A673 (cell line): ENCODE measurements at regions not wholly inside any gene's neighbourhood (a gene's known extent, or its start where the extent isn't known, plus 50 kb on each side); places are given as distances from the start of the nearest gene placed in this dataset.
"Not testable (repeated sequence)": the region's sequence is repeated elsewhere in the genome, so short reads cannot be mapped to it uniquely, and the experiment has no call there.

Source experiments
- BruUV-seq: library from RNA; stranded (reverse); fragments of 400-500 nt; replicated peaks from 2 replicates; lab custom pipeline; 2021; lab: Mats Ljungman, UMichigan
- CTCF ChIA-PET: fragments of 300-600 bp; sonication (Branson Sonifier 250); formaldehyde crosslinking; loops from one replicate; lab custom pipeline; 2022; ENCODE audit warnings: antibody characterized with exemption; lab: Charles Lee
- POLR2A ChIA-PET: fragments of 300-600 bp; sonication (Branson Sonifier 250); formaldehyde crosslinking; loops from one replicate; lab custom pipeline; 2022; ENCODE audit warnings: antibody characterized with exemption; ENCODE audit not compliant: low non-redundant PET; lab: Charles Lee
- DNase-seq: peaks from one replicate; pipeline ENCODE4 v3.0.0-alpha.2; 2015; ENCODE audit warnings: low spot score
- H3K27ac ChIP-seq: fragments of 200-600 bp; sonication (generic); 2 replicates; pipeline ENCODE4 v1.5.1; 2016; ENCODE audit warnings: mixed run types, low read depth, mild to moderate bottlenecking, mixed read lengths, antibody characterized with exemption, low read length; ENCODE audit not compliant: poor library complexity, severe bottlenecking
- H3K27me3 ChIP-seq: fragments of 200-600 bp; sonication (generic); replicated peaks from 2 replicates; pipeline ENCODE4 v1.6.1; 2017; ENCODE audit warnings: mixed run types, low read depth, mild to moderate bottlenecking, mixed read lengths, antibody characterized with exemption, low read length; ENCODE audit not compliant: insufficient read depth, poor library complexity
- H3K36me3 ChIP-seq: fragments of 200-600 bp; sonication (generic); 2 replicates; pipeline ENCODE4 v1.6.1; 2016; ENCODE audit warnings: mixed run types, mild to moderate bottlenecking, mixed read lengths, antibody characterized with exemption, low read length; ENCODE audit not compliant: insufficient read depth, poor library complexity, severe bottlenecking
- H3K4me1 ChIP-seq: fragments of 200-600 bp; sonication (generic); 2 replicates; pipeline ENCODE4 v1.6.1; 2017; ENCODE audit warnings: mixed run types, mild to moderate bottlenecking, mixed read lengths, antibody characterized with exemption, low read length; ENCODE audit not compliant: insufficient read depth, poor library complexity, severe bottlenecking
- H3K4me3 ChIP-seq: fragments of 200-600 bp; sonication (generic); 2 replicates; pipeline ENCODE4 v1.5.1; 2016; ENCODE audit warnings: low read depth, mixed run types, mild to moderate bottlenecking, mixed read lengths, low read length; ENCODE audit not compliant: poor library complexity, severe bottlenecking
- H3K9me3 ChIP-seq: fragments of 200-600 bp; sonication (generic); 2 replicates; pipeline ENCODE4 v1.6.1; 2016; ENCODE audit warnings: mixed run types, low read depth, mild to moderate bottlenecking, mixed read lengths, antibody characterized with exemption, low read length; ENCODE audit not compliant: poor library complexity, severe bottlenecking
- EZH2 ChIP-seq: fragments of 200-600 bp; sonication (generic); IDR thresholded peaks from 2 replicates; pipeline ENCODE4 v1.6.1; 2017; ENCODE audit warnings: borderline replicate concordance, low read depth, mild to moderate bottlenecking, mixed read lengths, antibody characterized with exemption, low read length; ENCODE audit not compliant: poor library complexity, severe bottlenecking
- intact Hi-C: fragments of 100-400 bp; cut with micrococcal nuclease; formaldehyde crosslinking; loops from one replicate; pipeline ENCODE4 v1.10.0; 2022; ENCODE audit not compliant: unreplicated experiment
- TF ChIP-seq, protein P1 (sequence below): fragments of 300-800, 200-600 bp; sonication (generic); conservative IDR thresholded peaks from 2 replicates; pipeline ENCODE4 v1.5.1; 2017; ENCODE audit warnings: low read depth, mild to moderate bottlenecking, antibody characterized with exemption, low read length, moderate library complexity, mixed read lengths

DNA sequence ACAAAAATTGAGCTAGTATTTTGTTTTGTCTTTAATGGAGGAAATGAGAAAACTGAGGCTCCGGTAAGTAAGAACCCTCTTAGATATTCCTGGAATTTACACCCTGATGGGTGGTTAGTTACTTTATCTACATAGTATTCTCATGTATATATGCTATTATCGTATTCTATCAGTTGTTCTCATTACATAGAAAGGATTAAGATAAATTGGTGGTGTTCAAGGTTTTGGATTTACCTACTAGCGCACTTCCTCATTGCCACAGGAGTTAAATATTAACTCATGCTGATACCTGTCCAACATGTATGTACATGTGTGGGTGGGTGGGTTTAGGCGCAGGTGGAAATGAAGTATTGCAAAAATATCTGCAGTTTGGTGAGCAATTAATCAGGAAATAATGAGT is 61.1 kb upstream of the IFNE start:
- CTCF ChIA-PET: no interaction called here

GRCh38 chr9:21543816-21544215 is 61.7 kb upstream of the IFNE start:
- peaks cover 14% of the 10 kb centered on the region for H3K27me3 ChIP-seq
- BruUV-seq, DNase-seq, H3K4me1 ChIP-seq, H3K36me3 ChIP-seq, intact Hi-C loops, POLR2A ChIA-PET, H3K4me3 ChIP-seq, H3K27ac ChIP-seq, CTCF ChIA-PET, H3K9me3 ChIP-seq: not testable (repeated sequence)

More for the DNA sequence above, 61.1 kb upstream of the IFNE start:
- intact Hi-C loops: no loop called here
- no TSS peak for BruUV-seq
- Histone ChIP-seq H3K36me3 (no peaks in the 10 kb centered on the region), H3K9me3 (no peaks in the 10 kb centered on the region), H3K27ac (no peak overlapping the region), H3K4me3 (no peak overlapping the region), H3K4me1 (no peaks in the 10 kb centered on the region), H3K27me3 (peaks cover 11% of the 10 kb centered on the region)
- TF ChIP-seq, protein P1, sequence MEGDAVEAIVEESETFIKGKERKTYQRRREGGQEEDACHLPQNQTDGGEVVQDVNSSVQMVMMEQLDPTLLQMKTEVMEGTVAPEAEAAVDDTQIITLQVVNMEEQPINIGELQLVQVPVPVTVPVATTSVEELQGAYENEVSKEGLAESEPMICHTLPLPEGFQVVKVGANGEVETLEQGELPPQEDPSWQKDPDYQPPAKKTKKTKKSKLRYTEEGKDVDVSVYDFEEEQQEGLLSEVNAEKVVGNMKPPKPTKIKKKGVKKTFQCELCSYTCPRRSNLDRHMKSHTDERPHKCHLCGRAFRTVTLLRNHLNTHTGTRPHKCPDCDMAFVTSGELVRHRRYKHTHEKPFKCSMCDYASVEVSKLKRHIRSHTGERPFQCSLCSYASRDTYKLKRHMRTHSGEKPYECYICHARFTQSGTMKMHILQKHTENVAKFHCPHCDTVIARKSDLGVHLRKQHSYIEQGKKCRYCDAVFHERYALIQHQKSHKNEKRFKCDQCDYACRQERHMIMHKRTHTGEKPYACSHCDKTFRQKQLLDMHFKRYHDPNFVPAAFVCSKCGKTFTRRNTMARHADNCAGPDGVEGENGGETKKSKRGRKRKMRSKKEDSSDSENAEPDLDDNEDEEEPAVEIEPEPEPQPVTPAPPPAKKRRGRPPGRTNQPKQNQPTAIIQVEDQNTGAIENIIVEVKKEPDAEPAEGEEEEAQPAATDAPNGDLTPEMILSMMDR: no peak
- TF ChIP-seq EZH2: no peak
- DNase-seq: no peak
- POLR2A ChIA-PET: no interaction called here

- TF ChIP-seq, protein P1: no peak
- no peak for TF ChIP-seq EZH2
- no peak for DNase-seq
- Histone ChIP-seq H3K27ac (no peak overlapping the region), H3K4me3 (no peak overlapping the region), H3K9me3 (no peaks in the 10 kb centered on the region), H3K4me1 (no peaks in the 10 kb centered on the region), H3K36me3 (no peaks in the 10 kb centered on the region), H3K27me3 (peaks cover 35% of the 10 kb centered on the region)
- ChIA-PET CTCF (no interaction called here), POLR2A (no interaction called here)
- no TSS peak for BruUV-seq
- intact Hi-C loops: no loop called here
Observed at GRCh38 chr9:21546949-21547348, 64.8 kb upstream of the IFNE start.

- intact Hi-C loops: no loop called here
- ChIA-PET CTCF (no interaction called here), POLR2A (no interaction called here)
- no peak for DNase-seq
- no peak for TF ChIP-seq EZH2
- TF ChIP-seq, protein P1: no peak
- Histone ChIP-seq H3K4me1 (no peaks in the 10 kb centered on the region), H3K27ac (no peak overlapping the region), H3K9me3 (no peaks in the 10 kb centered on the region), H3K36me3 (no peaks in the 10 kb centered on the region), H3K27me3 (peaks cover 56% of the 10 kb centered on the region), H3K4me3 (no peak overlapping the region)
- BruUV-seq: no TSS peak
Observed at GRCh38 chr9:21549251-21549765, 67.2 kb upstream of the IFNE start.
